B cell (primary cell): ENCODE measurements at regions not wholly inside any gene's neighbourhood (a gene's known extent, or its start where the extent isn't known, plus 50 kb on each side); places are given as distances from the start of the nearest gene placed in this dataset.

ENCODE experiments used
- CTCF ChIP-seq: fragments of 200-600 bp; IDR thresholded peaks from one replicate; pipeline ENCODE4 v1.8.0; 2022; ENCODE audit warnings: antibody characterized with exemption, mild to moderate bottlenecking
- EZH2 ChIP-seq: IDR thresholded peaks from 2 replicates; pipeline ENCODE4 v1.6.1; 2012; ENCODE audit warnings: borderline replicate concordance, low read depth, mild to moderate bottlenecking, moderate library complexity, low read length; ENCODE audit not compliant: insufficient read depth, poor library complexity, severe bottlenecking

- no peak for TF ChIP-seq CTCF
- no peak for TF ChIP-seq EZH2
Observed at GRCh38 chr6:84618836-84619235, 145.6 kb downstream of the TBX18 start.
